GM21390 (cell line): ENCODE measurements at regions not wholly inside any gene's neighbourhood (a gene's known extent, or its start where the extent isn't known, plus 50 kb on each side); places are given as distances from the start of the nearest gene placed in this dataset.
A peak's percentile ranks its signal among the peaks of the same experiment; 100 is the strongest.

Source experiments
- ATAC-seq: cut with Tn5 transposase; IDR thresholded peaks from one replicate; pipeline ENCODE4 v1.9.1; 2021; ENCODE audit not compliant: unreplicated experiment

GRCh38 chr12:125704803-125705202 is 639.6 kb downstream of the AACS start:
- ATAC-seq = no peak

GRCh38 chr12:125720961-125721360 is 655.7 kb downstream of the AACS start:
- no peak for ATAC-seq

GRCh38 chr12:125734137-125734536 is 668.9 kb downstream of the AACS start:
- no peak for ATAC-seq

GRCh38 chr12:125738211-125738610 is 673.0 kb downstream of the AACS start:
- no peak for ATAC-seq

- no peak for ATAC-seq
Observed at GRCh38 chr12:125742413-125742812, 677.2 kb downstream of the AACS start.

- no peak for ATAC-seq
Observed at GRCh38 chr12:125744201-125744600, 679.0 kb downstream of the AACS start.

- ATAC-seq = no peak
Observed at GRCh38 chr12:125755512-125755911, 690.3 kb downstream of the AACS start.

- ATAC-seq = no peak
Observed at GRCh38 chr12:125766091-125766490, 700.9 kb downstream of the AACS start.

GRCh38 chr12:125772403-125772802 is 707.2 kb downstream of the AACS start:
- ATAC-seq = no peak

- ATAC-seq = peak; percentile 72
Observed at GRCh38 chr12:125773033-125773640, 707.9 kb downstream of the AACS start.

- ATAC-seq = no peak
Observed at GRCh38 chr12:125775507-125775906, 710.3 kb downstream of the AACS start.

- no peak for ATAC-seq
Observed at GRCh38 chr12:125776212-125776611, 711.0 kb downstream of the AACS start.

- ATAC-seq = no peak
Observed at GRCh38 chr12:125786143-125786542, 720.9 kb downstream of the AACS start.

- no peak for ATAC-seq
Observed at GRCh38 chr12:125794401-125794800, 729.2 kb downstream of the AACS start.

GRCh38 chr12:125797421-125798175 is 732.4 kb downstream of the AACS start:
- no peak for ATAC-seq

GRCh38 chr12:125804660-125805059 is 739.4 kb downstream of the AACS start:
- no peak for ATAC-seq

GRCh38 chr12:125824276-125824675 is 759.0 kb downstream of the AACS start:
- no peak for ATAC-seq

- no peak for ATAC-seq
Observed at GRCh38 chr12:125835852-125836251, 770.6 kb downstream of the AACS start.

GRCh38 chr12:125836647-125837046 is 771.4 kb downstream of the AACS start:
- no peak for ATAC-seq

GRCh38 chr12:125841332-125841731 is 776.1 kb downstream of the AACS start:
- no peak for ATAC-seq

GRCh38 chr12:125852116-125852515 is 786.9 kb downstream of the AACS start:
- ATAC-seq = no peak

- no peak for ATAC-seq
Observed at GRCh38 chr12:125852679-125853078, 787.4 kb downstream of the AACS start.

- ATAC-seq = no peak
Observed at GRCh38 chr12:125853670-125854069, 788.4 kb downstream of the AACS start.
